HepG2 (cell line): ENCODE measurements at regions not wholly inside any gene's neighbourhood (a gene's known extent, or its start where the extent isn't known, plus 50 kb on each side); places are given as distances from the start of the nearest gene placed in this dataset.

ENCODE experiments used
- ATAC-seq: fragments of 200-7000 bp; cut with Tn5 transposase; 3 replicates; pipeline ENCODE4 v1.9.1; 2020; ENCODE audit warnings: mild to moderate bottlenecking, moderate library complexity
- BruUV-seq: library from RNA; stranded (reverse); fragments of 400-500 nt; replicated peaks from 2 replicates; lab custom pipeline; 2021; lab: Mats Ljungman, UMichigan
- CTCF ChIA-PET: fragments of 300-600 bp; formaldehyde crosslinking; extraction: SDS; loops from one replicate; lab custom pipeline; 2021; ENCODE audit warnings: low total read pairs, inconsistent platforms, low intra/inter-chr PET ratio; lab: Yijun Ruan, JAX
- POLR2A ChIA-PET: fragments of 350-600 bp; sonication (Branson Sonifier 250); formaldehyde crosslinking; loops from one replicate; lab custom pipeline; 2020; ENCODE audit warnings: antibody characterized with exemption, inconsistent platforms; lab: Yijun Ruan, JAX
- DNase-seq: peaks from one replicate; pipeline ENCODE4 v3.0.0-alpha.2; 2015; ENCODE audit warnings: low spot score
- FAIRE-seq: peaks from 3 replicates; lab custom pipeline; 2011; peaks lifted over from hg19 to GRCh38; lab: Jason Lieb, UNC
- H2AFZ ChIP-seq: one replicate; pipeline ENCODE4 v1.6.1; 2011; ENCODE audit warnings: low read length, inconsistent platforms
- H3K27ac ChIP-seq: fragments of 300-600 bp; 3 replicates; pipeline ENCODE4 v1.8.0; 2011; ENCODE audit warnings: mixed run types, mild to moderate bottlenecking, mixed read lengths, low read length, inconsistent platforms; ENCODE audit not compliant: insufficient read depth; ENCODE audit errors: extremely low read length
- H3K27me3 ChIP-seq, 2 experiments: fragments of 200-600 bp in 1 of 2; 2 replicates in 1 of 2; 3 replicates in 1 of 2; pipeline versions ENCODE4 v1.6.0 to v1.8.0; 2011; ENCODE audit warnings: low read length in 2 of 2, mild to moderate bottlenecking in 2 of 2, moderate library complexity in 2 of 2, inconsistent platforms in 1 of 2; ENCODE audit not compliant: insufficient read depth in 2 of 2, control insufficient read depth in 1 of 2
- H3K36me3 ChIP-seq, 2 experiments: fragments of 200-600 bp in 1 of 2; replicated peaks in 1 of 2; 2 replicates in 1 of 2; 3 replicates in 1 of 2; pipeline versions ENCODE4 v1.5.1 to v1.8.0; 2011; ENCODE audit warnings: low read length in 2 of 2, inconsistent platforms in 1 of 2; ENCODE audit not compliant: insufficient read depth in 2 of 2, control insufficient read depth in 1 of 2
- H3K4me1 ChIP-seq: 2 replicates; pipeline ENCODE4 v1.5.1; 2012; ENCODE audit warnings: low read length, inconsistent platforms; ENCODE audit not compliant: insufficient read depth
- H3K4me2 ChIP-seq: 2 replicates; pipeline ENCODE4 v1.6.0; 2011; ENCODE audit warnings: low read depth, low read length, inconsistent platforms
- H3K4me3 ChIP-seq, 3 experiments: fragments of 200-600 bp in 1 of 3; sonication (generic), shearing (Covaris generic) in 1 of 3; replicated peaks in 1 of 3; 2 replicates each; pipeline ENCODE4 v1.5.1; 2011 to 2016; ENCODE audit warnings: low read length in 3 of 3, inconsistent platforms in 2 of 3, low read depth in 2 of 3, mild to moderate bottlenecking in 2 of 3, control low read depth in 1 of 3, mixed read lengths in 1 of 3; ENCODE audit not compliant: insufficient read depth in 1 of 3
- H3K79me2 ChIP-seq: one replicate; pipeline ENCODE4 v1.6.1; 2011; ENCODE audit warnings: low read length, inconsistent platforms; ENCODE audit not compliant: insufficient read depth
- H3K9ac ChIP-seq: 2 replicates; pipeline ENCODE4 v1.6.0; 2011; ENCODE audit warnings: mild to moderate bottlenecking, low read depth, low read length, inconsistent platforms; ENCODE audit not compliant: insufficient read depth
- H3K9me3 ChIP-seq: 2 replicates; pipeline ENCODE4 v1.5.1; 2012; ENCODE audit warnings: mild to moderate bottlenecking, low read length
- H4K20me1 ChIP-seq: 2 replicates; pipeline ENCODE4 v1.6.0; 2011; ENCODE audit warnings: inconsistent platforms, mild to moderate bottlenecking, low read length, moderate library complexity; ENCODE audit not compliant: insufficient read depth
- CEBPG ChIP-seq: IDR thresholded peaks from 2 replicates; pipeline ENCODE4 v1.6.1; 2016
- FOSL1 ChIP-seq: sonication (generic); formaldehyde crosslinking; IDR thresholded peaks from 2 replicates; pipeline ENCODE4 v1.9.0; 2021; ENCODE audit warnings: missing genetic modification reagents, borderline replicate concordance
- HNF1B ChIP-seq: sonication (generic); formaldehyde crosslinking; IDR thresholded peaks from 2 replicates; pipeline ENCODE4 v1.5.1; 2020; ENCODE audit warnings: mild to moderate bottlenecking, moderate library complexity, missing genetic modification reagents
- HNRNPL ChIP-seq: fragments of 200-400 bp; formaldehyde crosslinking; IDR thresholded peaks from 2 replicates; pipeline ENCODE4 v1.6.1; 2017; ENCODE audit warnings: mild to moderate bottlenecking, low read depth, low read length
- MBNL3 ChIP-seq: fragments of 250-450 bp; sonication (Bioruptor Pico); conservative IDR thresholded peaks from 2 replicates; pipeline ENCODE4 v1.8.0; 2022; ENCODE audit warnings: mild to moderate bottlenecking, inconsistent platforms
- MED1 ChIP-seq: sonication (generic); formaldehyde crosslinking; IDR thresholded peaks from 2 replicates; pipeline ENCODE4 v1.4.0; 2020; ENCODE audit warnings: missing genetic modification reagents
- NFE2L2 ChIP-seq: fragments of 150-350 bp; IDR thresholded peaks from 2 replicates; pipeline ENCODE4 v1.6.1; 2014; ENCODE audit warnings: low read length
- RAD51 ChIP-seq: fragments of 450-650 bp; IDR thresholded peaks from 2 replicates; pipeline ENCODE4 v1.6.1; 2016; ENCODE audit warnings: borderline replicate concordance
- ZMAT3 ChIP-seq: sonication (generic); formaldehyde crosslinking; conservative IDR thresholded peaks from 2 replicates; pipeline ENCODE4 v1.7.0; 2021; ENCODE audit warnings: missing genetic modification reagents
- ZMYM4 ChIP-seq: sonication (generic); formaldehyde crosslinking; IDR thresholded peaks from 2 replicates; pipeline ENCODE4 v1.8.1; 2023; ENCODE audit warnings: mild to moderate bottlenecking, missing genetic modification reagents
- ZNF264 ChIP-seq: sonication (generic); formaldehyde crosslinking; IDR thresholded peaks from 2 replicates; pipeline ENCODE4 v1.4.0; 2020; ENCODE audit warnings: missing genetic modification reagents
- ZNF326 ChIP-seq: sonication (generic); formaldehyde crosslinking; IDR thresholded peaks from 2 replicates; pipeline ENCODE4 v1.4.0; 2020; ENCODE audit warnings: missing genetic modification reagents, borderline replicate concordance
- ZNF614 ChIP-seq: IDR thresholded peaks from 2 replicates; pipeline ENCODE4 v1.6.1; 2018; ENCODE audit warnings: missing biosample characterization, missing genetic modification reagents, inconsistent platforms, borderline replicate concordance
- ZNF775 ChIP-seq: sonication (generic); formaldehyde crosslinking; IDR thresholded peaks from 2 replicates; pipeline ENCODE4 v1.4.0; 2020; ENCODE audit warnings: missing genetic modification reagents, mild to moderate bottlenecking, moderate library complexity, borderline replicate concordance
- ZSCAN31 ChIP-seq: sonication (generic); formaldehyde crosslinking; IDR thresholded peaks from 2 replicates; pipeline ENCODE4 v1.5.0; 2020; ENCODE audit warnings: low read depth, mild to moderate bottlenecking, missing genetic modification reagents
- WGBS: methylation state at CpG from one replicate; pipeline ENCODE4 v1.1.6; 2017; ENCODE audit warnings: low lambda C conversion rate; 5-methylcytosine and 5-hydroxymethylcytosine counted together
- in situ Hi-C: cut with HindIII; loops from 2 replicates; pipeline ENCODE4 v1.10.0; 2017; ENCODE audit warnings: low pct_unique_long_range_greater_than_20kb; ENCODE audit not compliant: extremely low pct_ligation_motif_present
- intact Hi-C: fragments of 100-400 bp; cut with micrococcal nuclease; formaldehyde crosslinking; loops from one replicate; pipeline ENCODE4 v1.10.0; 2022; ENCODE audit not compliant: unreplicated experiment

DNA sequence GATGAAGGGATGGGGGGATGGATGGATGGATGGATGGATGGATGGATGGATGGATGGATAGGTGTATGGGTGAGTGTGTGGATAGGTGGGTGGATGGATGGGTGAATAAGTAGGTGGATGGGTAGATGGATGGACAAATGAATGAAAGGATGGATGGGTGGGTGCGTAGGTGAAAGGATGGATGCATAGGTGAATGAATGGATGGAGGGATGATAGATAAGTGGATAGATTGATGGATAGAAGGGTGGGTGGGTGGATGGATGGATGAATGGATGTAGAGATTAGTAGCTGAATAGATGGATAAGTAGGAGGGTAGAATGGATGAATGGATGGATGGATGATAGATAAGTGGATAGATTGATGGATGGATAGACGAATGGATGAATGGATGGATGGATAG lies 152.7 kb downstream of the MN1 start:
- no peak for TF ChIP-seq ZNF264 (CRISPR knock-in tag)
- no peak for TF ChIP-seq HNRNPL
- no peak for TF ChIP-seq FOSL1 (CRISPR knock-in tag)
- TF ChIP-seq ZMYM4 = no peak
- TF ChIP-seq MED1 (CRISPR knock-in tag) = no peak
- TF ChIP-seq CEBPG (CRISPR knock-in tag) = no peak
- TF ChIP-seq NFE2L2 = no peak
- TF ChIP-seq ZSCAN31 (CRISPR knock-in tag) = no peak
- TF ChIP-seq ZNF326 (CRISPR knock-in tag) = no peak
- TF ChIP-seq ZMAT3 (CRISPR knock-in tag) = no peak
- TF ChIP-seq ZNF775 = no peak
- TF ChIP-seq MBNL3 (CRISPR knock-in tag) = no peak
- no peak for TF ChIP-seq RAD51
- TF ChIP-seq ZNF614 (CRISPR knock-in tag) = no peak
- no peak for TF ChIP-seq HNF1B (CRISPR knock-in tag)
- POLR2A ChIA-PET = no interaction called here

More for the DNA sequence above, 152.7 kb downstream of the MN1 start:
- WGBS = 88% methylated on average over 2 of the region's 2 CpGs
- no peak overlapping the region for H2AFZ ChIP-seq
- CTCF ChIA-PET = no interaction called here
- H3K79me2 ChIP-seq = no peaks in the 10 kb centered on the region
- FAIRE-seq = no peak
- H3K4me3 ChIP-seq = no peak overlapping the region
- no peaks in the 10 kb centered on the region for H3K9me3 ChIP-seq
- H4K20me1 ChIP-seq = no peaks in the 10 kb centered on the region
- H3K4me2 ChIP-seq = no peak overlapping the region
- H3K36me3 ChIP-seq = no peaks in the 10 kb centered on the region
- H3K27ac ChIP-seq = no peak overlapping the region
- in situ Hi-C loops (loop anchor here (10.0 kb wide), 1 partner anchor 64 kb away; no protein-coding TSS in a partner anchor), intact Hi-C loops (no loop called here)
- DNase-seq = no peak
- ATAC-seq = no peak
- H3K27me3 ChIP-seq = no peaks in the 10 kb centered on the region; a peak in 1 of 5 replicates
- BruUV-seq = no TSS peak
- H3K9ac ChIP-seq = no peak overlapping the region
- peaks cover 44% of the 10 kb centered on the region for H3K4me1 ChIP-seq
